Fibroblast of lung (primary cell): ENCODE measurements at regions not wholly inside any gene's neighbourhood (a gene's known extent, or its start where the extent isn't known, plus 50 kb on each side); places are given as distances from the start of the nearest gene placed in this dataset.

Source experiments
- EZH2 ChIP-seq: IDR thresholded peaks from 2 replicates; pipeline ENCODE4 v1.5.1; 2012; ENCODE audit warnings: low read length, control low read depth, mild to moderate bottlenecking; ENCODE audit errors: missing control alignments
- TF ChIP-seq, protein P1 (sequence below), 2 donors: IDR thresholded peaks in 1 of 2; conservative IDR thresholded peaks in 1 of 2; 1 replicate in 1 of 2; 2 replicates in 1 of 2; pipeline ENCODE4 v1.5.1; 2011 to 2012; ENCODE audit warnings: low read length in 2 of 2, control low read depth in 1 of 2, inconsistent platforms in 1 of 2, low read depth in 1 of 2, mild to moderate bottlenecking in 1 of 2

GRCh38 chr2:60379684-60380083, 173.8 kb downstream of the BCL11A start:
- TF ChIP-seq, protein P1, sequence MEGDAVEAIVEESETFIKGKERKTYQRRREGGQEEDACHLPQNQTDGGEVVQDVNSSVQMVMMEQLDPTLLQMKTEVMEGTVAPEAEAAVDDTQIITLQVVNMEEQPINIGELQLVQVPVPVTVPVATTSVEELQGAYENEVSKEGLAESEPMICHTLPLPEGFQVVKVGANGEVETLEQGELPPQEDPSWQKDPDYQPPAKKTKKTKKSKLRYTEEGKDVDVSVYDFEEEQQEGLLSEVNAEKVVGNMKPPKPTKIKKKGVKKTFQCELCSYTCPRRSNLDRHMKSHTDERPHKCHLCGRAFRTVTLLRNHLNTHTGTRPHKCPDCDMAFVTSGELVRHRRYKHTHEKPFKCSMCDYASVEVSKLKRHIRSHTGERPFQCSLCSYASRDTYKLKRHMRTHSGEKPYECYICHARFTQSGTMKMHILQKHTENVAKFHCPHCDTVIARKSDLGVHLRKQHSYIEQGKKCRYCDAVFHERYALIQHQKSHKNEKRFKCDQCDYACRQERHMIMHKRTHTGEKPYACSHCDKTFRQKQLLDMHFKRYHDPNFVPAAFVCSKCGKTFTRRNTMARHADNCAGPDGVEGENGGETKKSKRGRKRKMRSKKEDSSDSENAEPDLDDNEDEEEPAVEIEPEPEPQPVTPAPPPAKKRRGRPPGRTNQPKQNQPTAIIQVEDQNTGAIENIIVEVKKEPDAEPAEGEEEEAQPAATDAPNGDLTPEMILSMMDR (conservative IDR thresholded peaks at IDR 0.05 in 1 of 2, IDR thresholded peaks at IDR 0.05 in 1 of 2; ENCODE audit: low read depth in 1 of 2, low read length in 2 of 2), result no peak
- TF ChIP-seq EZH2, result no peak
